ENCODE measurements at regions not wholly inside any gene's neighbourhood (a gene's known extent, or its start where the extent isn't known, plus 50 kb on each side); places are given as distances from the start of the nearest gene placed in this dataset.

DNA sequence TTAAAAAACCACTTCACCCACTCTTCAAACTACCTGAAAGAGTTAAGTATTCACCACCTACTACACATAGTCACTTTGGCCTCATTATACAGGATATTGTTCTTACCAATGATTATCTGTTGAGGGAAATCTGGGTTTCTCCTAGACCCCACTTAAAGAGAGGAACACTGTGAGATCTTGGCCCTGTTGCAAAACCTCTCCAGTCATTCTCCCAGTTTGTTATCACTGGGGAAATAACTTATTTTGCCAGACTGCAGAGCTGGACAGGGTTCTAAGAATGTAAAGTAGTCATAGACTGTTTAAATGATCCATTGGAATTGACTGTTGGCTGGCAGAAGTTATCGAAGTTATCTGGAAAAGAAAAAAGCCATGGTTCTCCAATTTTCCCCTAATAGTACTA is 143.8 kb downstream of the HGF start:
- no peak overlapping the region for H3K27ac ChIP-seq
- no peak for DNase-seq (ENCODE audit: extremely low spot score in 2 of 2)
- no peaks in the 10 kb centered on the region for H3K36me3 ChIP-seq
- no peaks in the 10 kb centered on the region for H3K9me3 ChIP-seq
- H3K4me3 ChIP-seq, result no peak overlapping the region
- TF ChIP-seq, protein P1, sequence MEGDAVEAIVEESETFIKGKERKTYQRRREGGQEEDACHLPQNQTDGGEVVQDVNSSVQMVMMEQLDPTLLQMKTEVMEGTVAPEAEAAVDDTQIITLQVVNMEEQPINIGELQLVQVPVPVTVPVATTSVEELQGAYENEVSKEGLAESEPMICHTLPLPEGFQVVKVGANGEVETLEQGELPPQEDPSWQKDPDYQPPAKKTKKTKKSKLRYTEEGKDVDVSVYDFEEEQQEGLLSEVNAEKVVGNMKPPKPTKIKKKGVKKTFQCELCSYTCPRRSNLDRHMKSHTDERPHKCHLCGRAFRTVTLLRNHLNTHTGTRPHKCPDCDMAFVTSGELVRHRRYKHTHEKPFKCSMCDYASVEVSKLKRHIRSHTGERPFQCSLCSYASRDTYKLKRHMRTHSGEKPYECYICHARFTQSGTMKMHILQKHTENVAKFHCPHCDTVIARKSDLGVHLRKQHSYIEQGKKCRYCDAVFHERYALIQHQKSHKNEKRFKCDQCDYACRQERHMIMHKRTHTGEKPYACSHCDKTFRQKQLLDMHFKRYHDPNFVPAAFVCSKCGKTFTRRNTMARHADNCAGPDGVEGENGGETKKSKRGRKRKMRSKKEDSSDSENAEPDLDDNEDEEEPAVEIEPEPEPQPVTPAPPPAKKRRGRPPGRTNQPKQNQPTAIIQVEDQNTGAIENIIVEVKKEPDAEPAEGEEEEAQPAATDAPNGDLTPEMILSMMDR (IDR thresholded peaks at IDR 0.05), result no peak
- TF ChIP-seq POLR2A (IDR thresholded peaks at IDR 0.05) (no peak), POLR2AphosphoS5 (IDR thresholded peaks at IDR 0.05; ENCODE audit: insufficient read depth in 1 of 2, low read depth in 1 of 2) (no peak)
- H3K27me3 ChIP-seq, result no peaks in the 10 kb centered on the region
- no peaks in the 10 kb centered on the region for H3K4me1 ChIP-seq
- intact Hi-C loops (cut with DNase I), result no loop called here

DNA sequence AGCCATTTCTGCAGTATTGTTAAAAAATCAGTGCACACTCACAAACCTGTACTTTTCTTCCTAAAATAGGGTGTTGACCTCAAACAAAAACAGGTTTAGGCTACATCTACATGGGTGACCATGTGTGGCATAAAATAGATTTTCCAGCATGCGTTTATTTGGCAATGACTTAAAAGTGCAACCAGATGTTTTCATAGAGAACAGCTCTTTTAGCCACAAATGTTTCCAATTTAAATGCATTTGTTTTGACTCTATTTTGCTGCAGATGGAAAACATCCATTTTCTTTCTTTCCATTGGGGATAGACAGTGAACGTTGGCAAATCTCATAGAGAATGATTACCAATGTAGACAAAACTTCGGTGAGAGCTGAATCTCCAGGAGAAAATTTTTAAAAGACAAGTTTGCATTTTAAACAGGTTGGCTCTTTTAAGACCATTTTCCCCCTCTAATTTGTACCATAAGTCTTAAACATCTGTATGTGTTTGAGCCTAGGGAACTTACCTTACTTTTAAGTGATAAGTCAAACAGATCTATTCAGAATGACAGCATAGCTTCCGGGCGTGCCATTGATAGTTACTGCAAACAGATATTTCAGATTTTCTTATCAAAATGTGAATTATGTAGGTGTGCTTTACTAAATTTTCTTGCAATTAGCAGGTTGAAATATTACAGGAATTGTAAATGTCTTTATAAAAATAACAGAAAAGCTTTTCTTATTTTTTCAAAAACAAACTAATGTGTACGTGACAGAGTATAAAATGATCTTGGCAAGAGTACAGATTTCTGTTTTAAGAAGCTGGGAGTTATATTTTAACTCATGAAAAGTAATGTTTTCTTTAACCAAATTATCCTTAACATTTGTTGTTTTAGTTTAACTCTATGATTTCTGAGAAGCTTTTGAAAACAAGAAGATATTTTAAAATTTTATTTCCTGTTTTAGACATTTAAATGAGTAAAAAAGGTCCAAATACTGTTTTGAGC is 144.9 kb downstream of the HGF start:
- Histone ChIP-seq H3K27me3 (no peaks in the 10 kb centered on the region), H3K9me3 (no peaks in the 10 kb centered on the region), H3K4me3 (no peak overlapping the region), H3K36me3 (no peaks in the 10 kb centered on the region), H3K27ac (no peak overlapping the region), H3K4me1 (no peaks in the 10 kb centered on the region)
- no peak for DNase-seq (ENCODE audit: extremely low spot score in 2 of 2)
- TF ChIP-seq POLR2A (IDR thresholded peaks at IDR 0.05) (no peak), POLR2AphosphoS5 (IDR thresholded peaks at IDR 0.05; ENCODE audit: insufficient read depth in 1 of 2, low read depth in 1 of 2) (no peak)
- TF ChIP-seq, protein P1 (IDR thresholded peaks at IDR 0.05), result no peak
- intact Hi-C loops (cut with DNase I), result no loop called here

DNA sequence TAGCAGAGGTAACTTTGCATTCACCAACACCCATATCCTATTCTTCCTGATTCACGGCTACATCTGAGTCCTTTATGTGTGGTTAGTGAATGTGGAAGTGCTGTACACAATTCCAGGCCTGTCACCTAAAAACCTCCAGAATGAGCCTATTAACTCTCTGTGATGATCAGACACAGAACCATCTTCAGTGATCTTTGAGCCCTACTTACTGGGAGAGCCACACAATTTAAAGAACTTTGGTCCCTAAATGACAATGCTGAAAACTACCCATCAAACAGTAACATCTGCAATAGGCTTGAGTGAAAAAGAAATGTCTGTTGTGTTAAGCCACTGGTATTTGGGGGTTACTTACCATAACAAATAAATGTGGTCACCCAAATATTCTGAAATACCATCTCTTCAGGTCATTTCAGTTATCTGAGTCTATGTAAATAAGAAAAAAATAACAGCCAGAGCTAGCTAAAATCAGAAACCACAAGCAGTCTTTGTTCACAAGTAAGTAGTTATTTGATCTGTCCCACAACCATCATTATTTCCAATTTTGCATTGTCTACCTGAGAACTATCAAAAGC is 145.7 kb downstream of the HGF start:
- Histone ChIP-seq H3K36me3 (no peaks in the 10 kb centered on the region), H3K4me3 (no peak overlapping the region), H3K4me1 (no peaks in the 10 kb centered on the region), H3K27me3 (no peaks in the 10 kb centered on the region), H3K27ac (no peak overlapping the region), H3K9me3 (no peaks in the 10 kb centered on the region)
- TF ChIP-seq, protein P1 (IDR thresholded peaks at IDR 0.05), result no peak
- intact Hi-C loops (cut with DNase I), result no loop called here
- no peak for DNase-seq (ENCODE audit: extremely low spot score in 2 of 2)

DNA sequence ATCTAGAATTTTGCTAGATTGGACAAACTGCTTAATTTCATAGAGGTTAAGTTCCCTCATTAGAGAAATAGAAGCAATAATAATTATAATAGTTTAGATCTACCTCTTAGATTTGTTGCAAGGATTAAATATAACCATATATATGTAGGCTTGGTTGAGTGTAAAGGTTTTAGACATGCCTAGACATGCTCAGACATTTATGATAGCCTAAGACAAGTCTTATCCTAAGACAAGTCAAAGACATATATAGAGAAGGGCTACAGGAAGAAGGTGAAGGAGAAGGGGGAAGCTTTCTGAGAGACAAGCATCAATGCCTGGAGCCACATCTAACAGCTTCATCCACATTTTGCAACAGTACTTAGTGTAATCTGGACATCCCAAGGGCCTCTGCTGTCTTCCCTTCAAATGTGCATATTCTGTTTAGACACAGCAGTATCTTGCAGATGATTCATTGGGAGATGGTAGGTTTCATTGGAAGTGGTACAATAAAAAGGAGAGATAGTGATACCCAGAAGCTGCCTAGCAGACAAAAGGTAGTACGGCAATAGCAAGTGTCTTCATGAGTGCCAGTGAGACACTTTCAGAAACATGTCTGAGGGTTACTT is 146.5 kb downstream of the HGF start:
- intact Hi-C loops (cut with DNase I), result no loop called here
- Histone ChIP-seq H3K4me1 (no peaks in the 10 kb centered on the region), H3K4me3 (no peak overlapping the region), H3K36me3 (no peaks in the 10 kb centered on the region), H3K27ac (no peak overlapping the region), H3K9me3 (no peaks in the 10 kb centered on the region), H3K27me3 (no peaks in the 10 kb centered on the region)
- no peak for DNase-seq (ENCODE audit: extremely low spot score in 2 of 2)
- TF ChIP-seq, protein P1 (IDR thresholded peaks at IDR 0.05), result no peak
- TF ChIP-seq POLR2AphosphoS5 (IDR thresholded peaks at IDR 0.05; ENCODE audit: insufficient read depth in 1 of 2, low read depth in 1 of 2) (no peak), POLR2A (IDR thresholded peaks at IDR 0.05) (no peak)
